Cardiac fibroblast (primary cell): ENCODE measurements at regions not wholly inside any gene's neighbourhood (a gene's known extent, or its start where the extent isn't known, plus 50 kb on each side); places are given as distances from the start of the nearest gene placed in this dataset.
A peak's percentile ranks its signal among the peaks of the same experiment; 100 is the strongest.

Source experiments
- DNase-seq, 2 donors: peaks; one replicate each; pipeline versions ENCODE4 v3.0.0 to v3.0.0-alpha.2; 2010; ENCODE audit warnings: low read depth in 2 of 2
- H3K4me3 ChIP-seq, 2 donors: replicated peaks in 1 of 2; 1 replicate in 1 of 2; 2 replicates in 1 of 2; pipeline ENCODE4 v1.5.1; 2011; ENCODE audit warnings: low read depth in 2 of 2, low read length in 2 of 2, mild to moderate bottlenecking in 2 of 2, moderate library complexity in 1 of 2
- CTCF ChIP-seq: IDR thresholded peaks from one replicate; pipeline ENCODE4 v1.5.1; 2011; ENCODE audit warnings: low read depth, mild to moderate bottlenecking, low read length, inconsistent platforms

DNA sequence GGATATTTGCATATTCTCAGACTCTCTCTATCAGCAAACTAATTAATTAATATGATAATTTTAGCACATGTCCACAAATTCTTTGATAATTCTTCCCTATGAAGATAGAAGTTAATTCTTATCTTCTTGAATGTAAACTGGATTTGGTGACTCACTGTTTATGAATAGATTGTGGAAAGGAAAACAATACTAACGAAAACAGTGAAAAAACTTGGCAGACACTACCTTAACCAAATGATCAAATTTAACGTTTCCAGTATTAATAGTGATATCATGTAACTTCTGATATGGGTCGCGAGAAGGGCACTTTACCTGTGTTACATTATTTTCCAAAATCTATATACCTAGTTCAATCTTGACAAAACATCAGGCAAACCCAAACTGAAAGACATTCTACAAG lies 401.0 kb downstream of the SI start:
- DNase-seq, result no peak
- H3K4me3 ChIP-seq, result no peak overlapping the region
- no peak for TF ChIP-seq CTCF

DNA sequence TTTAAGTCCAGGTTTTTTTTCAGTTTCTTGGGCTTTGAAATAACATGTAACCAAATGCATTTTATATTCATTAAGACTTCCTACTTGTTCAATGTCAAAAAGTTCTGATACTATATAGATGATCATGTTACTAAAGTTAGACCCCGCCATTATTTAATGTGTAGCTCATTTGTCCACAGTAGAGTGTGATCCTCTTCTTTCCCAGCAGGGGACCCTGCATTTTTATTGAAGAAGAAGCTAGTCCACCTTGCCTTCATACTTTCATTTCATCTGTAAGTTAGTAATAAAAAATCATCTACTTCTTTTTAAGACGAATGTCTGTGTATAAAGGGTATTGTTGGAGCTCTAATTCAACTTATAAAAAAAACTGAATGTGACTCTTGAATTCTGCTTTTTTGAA lies 404.6 kb downstream of the SI start:
- H3K4me3 ChIP-seq, result no peak overlapping the region
- no peak for TF ChIP-seq CTCF
- DNase-seq, result no peak

GRCh38 chr3:164658125-164658524 lies 420.2 kb downstream of the SI start:
- DNase-seq, result no peak
- TF ChIP-seq CTCF, result no peak
- H3K4me3 ChIP-seq, result no peak overlapping the region

DNA sequence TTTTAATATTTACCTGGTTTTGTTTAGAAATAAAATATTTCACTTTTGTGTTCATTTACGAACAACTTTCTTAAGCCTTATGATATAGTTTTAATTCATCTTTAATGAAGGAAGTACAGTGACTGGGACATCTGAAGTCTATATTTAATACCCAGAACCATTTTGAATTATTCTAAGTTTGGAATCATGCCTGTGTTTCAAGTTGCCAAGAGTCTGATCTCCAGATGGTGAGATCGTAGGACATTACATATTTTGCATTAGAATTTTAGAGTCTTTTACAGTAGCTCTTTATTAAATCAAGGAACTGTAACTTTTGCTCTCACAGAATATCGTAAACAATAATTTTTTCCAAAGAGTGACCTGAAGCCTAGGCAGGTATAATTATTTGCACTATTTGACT lies 420.7 kb downstream of the SI start:
- TF ChIP-seq CTCF, result no peak
- DNase-seq, result no peak
- H3K4me3 ChIP-seq, result no peak overlapping the region

GRCh38 chr3:164655462-164655861 lies 422.8 kb downstream of the SI start:
- H3K4me3 ChIP-seq, result no peak overlapping the region
- TF ChIP-seq CTCF, result no peak
- DNase-seq, result no peak

DNA sequence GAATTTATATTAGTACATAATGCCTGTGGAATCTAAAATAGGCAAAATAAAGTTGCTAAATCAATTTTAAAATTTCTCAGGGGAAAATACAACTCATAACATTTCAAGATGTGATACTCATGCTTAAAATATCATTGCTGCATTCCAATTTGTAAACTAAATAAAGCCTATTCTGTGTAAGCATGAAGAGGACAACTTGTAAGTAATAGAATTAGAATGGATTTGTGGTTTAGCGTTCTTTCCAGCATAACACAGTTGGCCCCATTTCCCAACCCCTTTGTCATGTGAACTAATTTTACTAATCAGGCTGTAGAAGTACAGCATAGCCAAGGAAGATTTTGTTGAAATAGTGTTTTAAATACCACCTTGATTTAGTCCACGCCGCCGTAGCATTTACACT lies 437.2 kb downstream of the SI start:
- H3K4me3 ChIP-seq, result no peak overlapping the region
- no peak for TF ChIP-seq CTCF

DNA sequence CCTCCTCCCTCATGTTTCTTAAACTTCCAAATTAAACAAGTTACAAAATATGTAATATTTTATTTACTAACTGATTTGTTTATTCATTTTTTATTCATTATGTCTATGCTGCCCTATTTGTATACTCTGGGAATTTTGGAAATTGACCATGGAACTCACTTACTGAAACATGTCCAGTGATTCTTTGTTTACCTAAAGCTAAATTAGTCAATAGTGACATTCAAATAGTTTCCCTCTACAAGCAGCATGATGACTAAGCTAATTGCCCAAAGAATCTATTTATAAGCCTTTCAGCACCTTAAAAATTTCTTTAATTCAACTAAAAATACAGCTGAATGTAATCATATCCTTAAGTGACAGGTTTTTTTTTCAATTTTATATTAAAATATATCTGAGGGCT lies 437.7 kb downstream of the SI start:
- TF ChIP-seq CTCF, result no peak
- DNase-seq, result peak in 1 of 2 donors; percentile 6
- no peak overlapping the region for H3K4me3 ChIP-seq

More for the DNA sequence above, 437.2 kb downstream of the SI start:
- peak in 1 of 2 donors; percentile 47 for DNase-seq
